NCI-H2029 (cell line): ENCODE measurements at regions not wholly inside any gene's neighbourhood (a gene's known extent, or its start where the extent isn't known, plus 50 kb on each side); places are given as distances from the start of the nearest gene placed in this dataset.
"Not testable (repeated sequence)": the region's sequence is repeated elsewhere in the genome, so short reads cannot be mapped to it uniquely, and the experiment has no call there.

Experiments
- DNase-seq: peaks from one replicate; lab custom pipeline; 2025; lab: John Stamatoyannopoulos, UW

DNA sequence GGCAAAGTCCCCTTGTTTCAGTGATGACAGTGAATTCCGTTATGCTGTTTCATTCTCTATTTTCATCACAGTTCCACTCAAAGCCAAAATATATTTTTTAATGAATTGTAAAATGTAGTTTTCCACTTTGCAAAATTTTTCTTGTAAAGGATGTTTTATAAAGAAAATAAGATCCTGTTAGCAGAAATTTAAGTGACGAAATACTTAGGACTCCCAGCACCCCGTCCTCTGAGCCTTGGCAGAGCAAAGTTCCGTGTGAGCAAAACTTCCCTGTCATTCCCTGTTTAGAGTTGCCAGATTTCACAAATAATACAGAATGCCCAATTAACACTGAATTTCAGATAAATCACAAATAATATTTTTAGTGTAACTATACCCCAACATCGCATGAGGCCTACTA, 81.0 kb upstream of the RBPJ start:
- DNase-seq, result no peak

DNA sequence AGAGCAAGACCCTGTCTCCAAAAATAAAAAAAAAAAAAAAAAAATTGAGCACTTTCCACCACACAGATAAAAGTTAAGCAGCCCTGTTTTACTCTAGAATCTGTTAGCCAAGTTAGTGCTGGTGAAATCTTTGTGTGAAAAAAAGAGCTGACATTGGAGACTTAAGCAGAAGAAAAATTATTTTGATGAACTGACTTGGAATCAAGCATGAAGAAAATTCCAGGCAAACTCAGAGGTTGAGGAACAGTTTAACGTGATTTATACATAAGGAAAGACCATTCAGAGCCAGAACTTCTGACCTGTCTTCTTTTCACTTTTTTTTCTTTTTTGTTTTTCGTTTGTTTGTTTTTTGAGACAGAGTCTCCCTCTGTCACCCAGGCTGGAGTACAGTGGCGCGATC, 79.6 kb upstream of the RBPJ start:
- DNase-seq, result no peak

DNA sequence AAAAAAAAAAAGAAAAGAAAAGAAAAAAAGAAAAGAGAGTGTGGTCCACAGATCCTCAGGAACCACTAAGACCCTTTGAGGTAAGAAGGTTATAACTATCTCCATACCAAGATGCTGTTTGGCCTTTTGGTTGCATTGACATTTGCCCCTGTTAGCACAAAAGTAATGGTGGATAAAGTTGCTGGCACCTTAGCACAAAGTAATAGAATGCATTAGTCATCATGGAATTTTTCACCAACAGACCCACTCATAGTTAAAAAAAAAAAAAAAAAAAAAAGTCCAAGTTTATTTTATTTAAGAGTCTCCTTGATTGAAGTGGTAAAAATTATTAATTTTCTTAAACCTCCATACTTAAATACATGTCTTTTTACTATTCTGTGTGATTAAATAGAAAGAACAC, 78.4 kb upstream of the RBPJ start:
- no peak for DNase-seq

DNA sequence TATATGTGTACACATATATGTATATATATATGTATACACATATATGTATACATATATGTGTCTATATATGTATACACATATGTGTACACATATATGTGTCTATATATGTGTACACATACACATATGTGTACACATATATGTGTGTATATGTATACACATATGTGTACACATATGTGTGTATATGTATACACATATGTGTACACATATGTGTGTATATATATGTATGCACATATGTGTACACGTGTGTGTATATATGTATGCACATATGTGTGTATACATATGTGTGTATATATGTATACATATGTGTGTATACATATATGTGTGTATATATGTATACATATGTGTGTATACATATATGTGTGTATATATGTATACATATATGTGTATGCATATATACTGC, 76.7 kb upstream of the RBPJ start:
- DNase-seq, result not testable (repeated sequence)

DNA sequence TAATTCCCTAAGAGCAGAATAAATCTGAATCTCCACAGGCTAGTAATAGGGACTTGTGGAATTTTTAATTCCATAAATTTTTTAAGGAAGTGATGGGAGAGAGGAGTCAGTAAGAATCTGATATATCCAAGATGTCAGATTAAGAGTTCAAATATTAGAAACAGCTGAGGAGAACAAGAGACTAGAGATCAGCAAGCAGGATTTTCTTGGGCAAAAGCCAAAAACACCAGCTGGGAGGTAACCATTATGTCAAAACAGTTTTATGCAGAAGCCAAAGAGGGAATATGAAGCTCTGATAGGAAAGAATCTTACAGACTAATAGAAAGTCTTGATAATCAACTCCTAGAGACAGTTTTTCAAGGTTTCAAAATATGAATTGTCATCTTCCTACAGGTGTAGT, 72.2 kb upstream of the RBPJ start:
- DNase-seq, result peak; percentile 40

DNA sequence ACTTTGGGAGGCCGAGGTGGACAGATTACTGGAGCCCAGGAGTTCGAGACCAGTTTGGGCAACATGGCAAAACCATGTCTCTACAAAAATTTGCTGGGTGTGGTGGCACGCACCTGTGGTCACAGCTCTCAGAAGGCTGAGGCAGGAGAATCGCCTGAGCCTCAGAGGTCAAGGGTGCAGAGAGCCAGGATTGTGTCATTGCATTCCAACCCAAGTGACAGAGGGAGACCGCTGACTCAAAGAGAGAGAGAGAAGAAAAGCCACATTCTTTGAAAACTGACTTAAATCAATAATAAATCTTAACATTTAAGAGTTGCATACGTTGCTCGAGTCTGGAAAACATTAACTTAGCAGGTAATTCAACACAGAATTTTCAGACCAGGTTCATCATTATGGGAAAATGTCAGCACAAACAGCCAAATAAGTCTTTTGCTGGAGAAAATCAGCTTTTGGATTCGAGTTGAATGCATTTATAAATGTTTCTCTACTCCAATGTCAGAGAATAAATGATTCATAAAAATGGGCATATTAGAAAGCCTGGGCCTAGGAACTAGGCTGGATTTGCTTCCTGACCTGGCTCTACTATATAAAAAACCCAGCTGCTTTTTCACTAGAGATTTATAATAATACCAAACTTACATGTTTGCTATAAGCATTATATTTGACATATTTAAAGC, 68.3 kb upstream of the RBPJ start:
- no peak for DNase-seq

DNA sequence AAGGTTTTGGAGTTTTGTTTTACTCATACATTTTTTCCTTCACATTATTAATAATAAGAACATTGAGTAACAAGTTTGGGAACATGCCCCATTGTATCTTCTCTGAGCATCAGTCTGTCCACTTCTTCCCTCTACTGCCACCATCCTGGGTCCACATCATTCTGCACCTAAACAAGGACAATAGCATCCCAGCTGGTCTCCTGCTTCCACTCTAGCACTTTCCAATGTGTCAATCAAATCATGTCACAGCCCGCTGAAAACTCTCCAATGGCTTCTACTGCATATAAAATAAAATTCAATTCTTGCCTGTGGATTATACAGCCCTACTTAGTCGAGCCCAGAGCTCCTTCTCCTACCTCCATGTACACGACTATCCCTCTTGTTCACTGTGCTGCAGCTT, 66.8 kb upstream of the RBPJ start:
- no peak for DNase-seq

DNA sequence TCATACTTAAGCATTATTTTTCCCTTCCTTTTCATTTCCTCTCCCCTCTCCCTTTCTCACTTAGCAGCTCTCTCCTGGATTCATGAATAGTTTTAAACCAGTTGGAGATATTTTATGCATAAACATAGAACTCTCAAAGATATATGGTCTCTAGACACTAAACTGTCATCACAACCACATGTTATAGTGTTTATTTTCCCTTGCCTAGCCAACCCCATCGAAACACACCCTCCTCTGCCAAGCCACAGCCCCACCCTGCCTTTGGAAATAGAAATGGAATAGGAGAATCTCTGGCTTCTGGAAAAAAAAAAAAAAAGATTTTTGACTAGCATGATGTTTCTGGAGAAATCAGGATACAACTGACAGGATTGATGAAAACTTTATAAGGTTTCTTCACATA, 64.8 kb upstream of the RBPJ start:
- peak; percentile 0 for DNase-seq

DNA sequence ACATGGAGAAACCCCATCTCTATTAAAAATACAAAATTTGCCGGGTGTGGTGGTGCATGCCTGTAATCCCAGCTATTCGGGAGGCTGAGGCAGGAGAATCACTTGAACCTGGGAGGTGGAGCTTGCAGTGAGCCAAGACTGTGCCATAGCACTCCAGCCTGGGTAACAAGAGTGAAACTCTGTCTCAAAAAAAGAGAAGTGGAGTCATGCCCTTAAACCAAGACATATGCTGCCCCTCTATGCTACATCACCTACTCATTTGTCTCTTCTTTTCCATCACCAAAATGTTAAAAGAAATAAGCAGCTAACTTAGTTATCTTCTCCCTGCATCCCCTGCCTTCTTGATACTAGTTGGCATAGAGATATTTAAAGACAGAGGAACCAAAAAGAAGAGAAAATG, 63.4 kb upstream of the RBPJ start:
- not testable (repeated sequence) for DNase-seq

DNA sequence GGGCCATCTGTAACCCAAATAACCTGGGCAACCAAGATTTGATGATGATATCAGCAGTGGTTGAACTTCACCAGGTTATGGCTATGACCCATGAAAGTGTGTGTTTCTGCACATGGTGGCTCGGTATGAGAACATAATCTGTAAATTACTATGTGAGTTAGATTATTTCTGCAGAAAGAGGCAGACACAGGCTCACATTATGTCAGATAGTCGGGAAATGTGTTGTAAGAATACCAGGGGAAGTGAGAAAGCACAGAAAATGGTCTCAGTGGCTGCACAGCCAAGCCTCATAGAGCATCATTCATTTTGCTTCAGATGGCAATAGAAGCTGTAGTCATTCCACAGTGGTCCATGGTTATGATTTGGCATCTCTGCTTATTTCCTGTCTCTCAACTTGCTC, 63.0 kb upstream of the RBPJ start:
- DNase-seq, result no peak

DNA sequence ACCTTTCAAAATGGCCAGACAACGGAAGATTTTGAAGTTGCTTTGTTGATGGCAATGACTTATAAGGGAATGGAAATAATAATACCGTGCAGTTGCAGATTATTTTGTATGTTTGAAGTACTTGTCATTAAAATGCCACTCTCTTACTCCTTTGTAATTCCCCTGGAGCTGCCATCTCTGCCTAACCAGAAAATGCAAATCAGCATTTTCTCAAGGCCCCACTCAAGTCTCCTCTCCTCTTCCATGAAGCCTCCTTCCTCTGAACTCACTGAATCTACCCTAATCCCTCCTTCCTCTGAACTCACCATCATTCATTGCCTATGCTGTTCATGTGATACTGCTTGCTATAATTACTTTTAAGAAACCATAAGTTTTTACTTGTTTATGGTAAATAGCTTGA, 60.2 kb upstream of the RBPJ start:
- no peak for DNase-seq

DNA sequence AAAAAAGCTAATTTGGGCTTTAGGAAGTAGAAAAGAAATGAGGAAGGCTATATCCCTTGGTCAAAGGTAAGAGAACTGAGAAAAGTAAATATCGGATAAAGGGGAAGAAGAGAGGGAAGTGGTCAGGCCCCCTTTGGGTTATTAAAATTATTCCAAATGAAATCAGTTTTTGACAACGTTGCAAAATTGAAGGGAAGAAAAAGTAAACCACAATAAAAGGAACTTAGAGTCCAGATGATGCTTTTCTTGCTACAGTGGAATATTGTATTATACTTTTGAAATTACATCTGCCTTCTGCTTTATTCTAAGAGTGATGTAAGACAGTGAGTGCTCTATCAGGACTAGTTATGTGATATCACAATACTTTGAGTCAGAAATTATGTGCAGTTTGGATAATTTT, 59.4 kb upstream of the RBPJ start:
- no peak for DNase-seq

DNA sequence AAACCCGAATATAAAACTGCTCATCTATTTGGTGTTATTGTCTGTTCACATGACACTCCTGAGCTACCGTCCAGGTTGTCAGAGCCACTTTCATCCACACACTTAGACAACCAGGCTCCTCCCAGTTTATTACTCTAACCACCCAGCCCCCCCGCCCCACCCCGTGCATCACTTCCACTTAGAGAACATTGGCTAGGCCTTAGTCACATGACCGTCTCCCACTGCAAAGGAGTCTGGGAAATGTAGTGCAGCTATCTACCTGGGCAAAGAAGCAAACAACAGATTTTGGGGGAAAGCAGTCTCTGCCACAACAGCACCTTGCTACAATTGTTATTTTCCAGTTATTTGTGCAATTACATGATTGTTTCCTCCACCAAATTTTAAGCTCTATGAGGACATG, 57.6 kb upstream of the RBPJ start:
- peak; percentile 79 for DNase-seq

DNA sequence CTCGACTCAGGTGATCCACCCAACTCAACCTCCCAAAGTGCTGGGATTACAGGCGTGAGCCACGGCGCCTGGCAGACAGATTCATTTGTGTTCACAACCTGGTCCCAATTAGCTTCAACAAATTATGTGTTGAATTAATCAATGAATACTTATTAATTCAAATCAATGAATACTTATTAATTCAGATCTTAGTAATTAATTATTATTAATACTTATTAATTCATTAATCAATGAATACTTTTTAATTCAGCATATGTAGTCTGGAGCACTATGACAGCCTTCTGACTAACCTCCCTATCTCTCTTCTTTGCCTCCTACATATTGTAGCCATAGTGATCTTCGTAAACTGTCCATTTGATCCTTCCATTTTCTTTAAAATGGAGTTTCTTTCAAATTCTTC, 56.7 kb upstream of the RBPJ start:
- DNase-seq, result no peak

DNA sequence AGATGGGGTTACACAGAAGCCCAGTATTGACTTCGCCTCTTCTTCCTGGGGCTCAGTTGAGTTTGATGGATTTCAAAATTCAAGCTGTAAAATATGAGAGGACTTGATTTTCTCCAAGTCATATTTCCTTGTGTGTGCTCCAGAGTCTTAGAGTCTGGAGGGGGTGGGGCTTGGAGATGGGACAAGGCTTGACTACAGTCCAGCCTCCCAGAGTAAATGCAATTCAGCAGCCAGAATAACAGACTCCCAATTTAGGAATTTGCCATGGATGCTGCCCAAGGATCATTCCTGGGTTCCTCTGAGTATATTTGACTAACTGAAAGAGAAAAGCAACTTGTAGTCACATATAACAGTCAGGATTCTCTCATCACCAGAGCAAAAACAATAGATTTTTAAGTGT, 53.7 kb upstream of the RBPJ start:
- DNase-seq, result no peak

DNA sequence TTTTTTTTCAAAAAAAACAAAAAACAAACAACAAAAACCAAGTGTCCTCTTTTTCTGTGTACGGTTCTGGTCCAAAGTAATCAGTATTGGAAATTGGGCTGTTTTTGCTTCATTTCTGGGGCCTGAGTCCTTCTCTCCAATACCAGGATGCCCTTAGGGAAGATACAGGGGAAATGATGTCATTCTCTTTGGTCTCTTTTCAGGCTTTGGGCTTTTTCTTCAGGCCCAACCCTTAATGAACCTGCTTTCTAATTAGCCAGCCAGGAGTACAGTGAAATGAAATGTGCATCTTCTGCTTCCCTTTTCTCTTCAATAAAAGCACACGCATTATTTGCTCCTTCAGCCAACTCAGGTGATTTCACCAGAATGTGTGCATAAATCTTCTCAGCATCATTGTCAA, 52.6 kb upstream of the RBPJ start:
- no peak for DNase-seq

DNA sequence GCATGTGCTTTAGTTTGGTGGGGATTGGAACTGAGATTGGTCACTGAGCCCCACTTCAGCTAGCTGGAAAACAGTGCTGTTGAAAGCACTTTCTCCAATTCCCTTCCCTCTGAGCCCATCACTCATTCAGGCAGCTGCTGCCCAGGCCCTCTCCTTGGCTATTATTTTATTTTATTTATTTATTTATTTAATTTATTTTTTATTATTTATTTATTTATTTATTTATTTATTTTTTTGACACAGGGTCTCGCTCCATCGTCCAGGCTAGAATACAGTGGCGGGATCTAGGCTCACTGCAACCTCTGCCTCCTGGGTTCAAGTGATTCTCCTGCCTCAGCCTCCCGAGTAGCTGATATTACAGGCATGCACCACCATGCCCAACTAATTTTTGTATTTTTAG, 51.8 kb upstream of the RBPJ start:
- DNase-seq, result no peak
